Activated T-cell treated with anti-CD3 and anti-CD28 coated beads, Interleukin-2, amount 50 U/mL, for 72 hours (primary cell): ENCODE measurements at regions not wholly inside any gene's neighbourhood (a gene's known extent, or its start where the extent isn't known, plus 50 kb on each side); places are given as distances from the start of the nearest gene placed in this dataset.

Source experiments
- ATAC-seq, 2 donors: fragments of 150-1000 bp; cut with Tn5 transposase; replicated peaks in 1 of 2; 2 replicates each; pipeline ENCODE4 v1.10.0; 2021; ENCODE audit warnings: moderate library complexity in 2 of 2, mild to moderate bottlenecking in 1 of 2
- DNase-seq, 2 donors: peaks; one replicate each; pipeline ENCODE4 v3.0.0; 2021 to 2022; ENCODE audit warnings: mixed read lengths in 1 of 2
- H3K27ac Mint-ChIP-seq: one replicate; pipeline ENCODE4 v1.8.0; 2022; ENCODE audit warnings: mild to moderate bottlenecking, moderate library complexity, mixed read lengths
- H3K27me3 Mint-ChIP-seq: one replicate; pipeline ENCODE4 v1.8.0; 2022; ENCODE audit warnings: low read depth, mixed read lengths
- H3K36me3 Mint-ChIP-seq, 2 donors: one replicate each; pipeline ENCODE4 v1.8.0; 2022; ENCODE audit warnings: mixed read lengths in 2 of 2, mild to moderate bottlenecking in 1 of 2; ENCODE audit not compliant: insufficient read depth in 2 of 2
- H3K4me1 Mint-ChIP-seq: one replicate; pipeline ENCODE4 v1.8.0; 2022; ENCODE audit warnings: low read depth, mixed read lengths
- H3K4me3 Mint-ChIP-seq, 2 donors: one replicate each; pipeline ENCODE4 v1.8.0; 2022; ENCODE audit warnings: mild to moderate bottlenecking in 2 of 2, mixed read lengths in 2 of 2, moderate library complexity in 2 of 2
- H3K9me3 Mint-ChIP-seq, 2 donors: one replicate each; pipeline ENCODE4 v1.8.0; 2022; ENCODE audit warnings: mixed read lengths in 2 of 2

GRCh38 chr17:70343114-70343513 lies 173.8 kb downstream of the KCNJ2 start:
- Mint-ChIP-seq H3K36me3 (no peaks in the 10 kb centered on the region), H3K9me3 (peaks cover 0 to 2% of the 10 kb centered on the region in 2 donors), H3K27me3 (no peaks in the 10 kb centered on the region), H3K4me3 (peak overlapping the region in 1 of 2 donors; percentile 38), H3K27ac (peak overlapping the region; percentile 11), H3K4me1 (peaks cover 19% of the 10 kb centered on the region)
- no peak for ATAC-seq
- no peak for DNase-seq

GRCh38 chr17:70344386-70345060 lies 175.2 kb downstream of the KCNJ2 start:
- peak overlapping the region; percentile 69 to 89 for H3K4me3 Mint-ChIP-seq
- peak; percentile 62 to 73 for ATAC-seq

GRCh38 chr17:70345061-70345460 lies 175.7 kb downstream of the KCNJ2 start:
- no peak overlapping the region for H3K27ac Mint-ChIP-seq
- ATAC-seq: no peak
- H3K9me3 Mint-ChIP-seq: peaks cover 0 to 2% of the 10 kb centered on the region in 2 donors
- H3K4me1 Mint-ChIP-seq: peaks cover 19% of the 10 kb centered on the region
- H3K4me3 Mint-ChIP-seq: peak overlapping the region; percentile 69 to 89
- DNase-seq: no peak
- H3K36me3 Mint-ChIP-seq: no peaks in the 10 kb centered on the region
- no peaks in the 10 kb centered on the region for H3K27me3 Mint-ChIP-seq

More at GRCh38 chr17:70344386-70345060, 175.2 kb downstream of the KCNJ2 start:
- H3K27ac Mint-ChIP-seq: peak overlapping the region; percentile 94
- DNase-seq: no peak
- H3K27me3 Mint-ChIP-seq: no peaks in the 10 kb centered on the region
- no peaks in the 10 kb centered on the region for H3K36me3 Mint-ChIP-seq
- H3K9me3 Mint-ChIP-seq: peaks cover 0 to 2% of the 10 kb centered on the region in 2 donors
- peaks cover 19% of the 10 kb centered on the region for H3K4me1 Mint-ChIP-seq

GRCh38 chr17:70352834-70353233 lies 183.5 kb downstream of the KCNJ2 start:
- Mint-ChIP-seq H3K9me3 (peaks cover 0 to 5% of the 10 kb centered on the region in 2 donors), H3K4me1 (no peaks in the 10 kb centered on the region), H3K27me3 (no peaks in the 10 kb centered on the region), H3K27ac (no peak overlapping the region), H3K4me3 (no peak overlapping the region), H3K36me3 (no peaks in the 10 kb centered on the region)
- DNase-seq: no peak
- ATAC-seq: no peak

GRCh38 chr17:70353408-70354092 lies 184.2 kb downstream of the KCNJ2 start:
- no peak overlapping the region for H3K4me3 Mint-ChIP-seq
- H3K36me3 Mint-ChIP-seq: no peaks in the 10 kb centered on the region
- no peaks in the 10 kb centered on the region for H3K4me1 Mint-ChIP-seq
- no peak for ATAC-seq
- DNase-seq: no peak
- H3K27ac Mint-ChIP-seq: no peak overlapping the region
- peaks cover 0 to 5% of the 10 kb centered on the region in 2 donors for H3K9me3 Mint-ChIP-seq
- no peaks in the 10 kb centered on the region for H3K27me3 Mint-ChIP-seq

- DNase-seq (no peak), ATAC-seq (no peak)
- no peak overlapping the region for H3K4me3 Mint-ChIP-seq
- no peaks in the 10 kb centered on the region for H3K36me3 Mint-ChIP-seq
- H3K9me3 Mint-ChIP-seq: peaks cover 0 to 5% of the 10 kb centered on the region in 2 donors
- H3K4me1 Mint-ChIP-seq: no peaks in the 10 kb centered on the region
- no peaks in the 10 kb centered on the region for H3K27me3 Mint-ChIP-seq
- no peak overlapping the region for H3K27ac Mint-ChIP-seq
Observed at GRCh38 chr17:70355185-70355584, 185.9 kb downstream of the KCNJ2 start.

GRCh38 chr17:70357190-70357589 lies 187.9 kb downstream of the KCNJ2 start:
- H3K4me1 Mint-ChIP-seq: no peaks in the 10 kb centered on the region
- ATAC-seq: no peak
- H3K4me3 Mint-ChIP-seq: no peak overlapping the region
- H3K27ac Mint-ChIP-seq: no peak overlapping the region
- no peak for DNase-seq
- no peaks in the 10 kb centered on the region for H3K27me3 Mint-ChIP-seq
- H3K9me3 Mint-ChIP-seq: peaks cover 3 to 6% of the 10 kb centered on the region in 2 donors
- peaks cover 0 to 1% of the 10 kb centered on the region in 2 donors for H3K36me3 Mint-ChIP-seq

GRCh38 chr17:70365091-70365583 lies 195.8 kb downstream of the KCNJ2 start:
- H3K4me1 Mint-ChIP-seq: no peaks in the 10 kb centered on the region
- no peaks in the 10 kb centered on the region for H3K27me3 Mint-ChIP-seq
- H3K4me3 Mint-ChIP-seq: no peak overlapping the region
- peaks cover 3% of the 10 kb centered on the region in 2 donors for H3K9me3 Mint-ChIP-seq
- peaks cover 0 to 1% of the 10 kb centered on the region in 2 donors for H3K36me3 Mint-ChIP-seq
- DNase-seq (no peak), ATAC-seq (peak in 1 of 2 donors; percentile 11)
- no peak overlapping the region for H3K27ac Mint-ChIP-seq

GRCh38 chr17:70366386-70366785 lies 197.1 kb downstream of the KCNJ2 start:
- Mint-ChIP-seq H3K36me3 (no peaks in the 10 kb centered on the region), H3K9me3 (peaks cover 0 to 1% of the 10 kb centered on the region in 2 donors), H3K27me3 (no peaks in the 10 kb centered on the region), H3K4me1 (no peaks in the 10 kb centered on the region), H3K27ac (no peak overlapping the region), H3K4me3 (no peak overlapping the region)
- DNase-seq (no peak), ATAC-seq (no peak)

- Mint-ChIP-seq H3K4me1 (no peaks in the 10 kb centered on the region), H3K27ac (peak overlapping the region; percentile 48), H3K9me3 (peaks cover 0 to 1% of the 10 kb centered on the region in 2 donors), H3K4me3 (no peak overlapping the region), H3K27me3 (no peaks in the 10 kb centered on the region), H3K36me3 (no peaks in the 10 kb centered on the region)
- DNase-seq (no peak), ATAC-seq (no peak)
Observed at GRCh38 chr17:70368011-70368410, 198.7 kb downstream of the KCNJ2 start.

GRCh38 chr17:70369391-70369790 lies 200.1 kb downstream of the KCNJ2 start:
- Mint-ChIP-seq H3K4me3 (no peak overlapping the region), H3K27me3 (no peaks in the 10 kb centered on the region), H3K9me3 (peaks cover 2 to 4% of the 10 kb centered on the region in 2 donors), H3K4me1 (no peaks in the 10 kb centered on the region), H3K27ac (no peak overlapping the region), H3K36me3 (no peaks in the 10 kb centered on the region)
- ATAC-seq (no peak), DNase-seq (no peak)

GRCh38 chr17:70370816-70371215 lies 201.5 kb downstream of the KCNJ2 start:
- Mint-ChIP-seq H3K36me3 (no peaks in the 10 kb centered on the region), H3K4me1 (no peaks in the 10 kb centered on the region), H3K9me3 (peaks cover 2 to 4% of the 10 kb centered on the region in 2 donors), H3K27ac (no peak overlapping the region), H3K27me3 (peaks cover under 1% of the 10 kb centered on the region), H3K4me3 (no peak overlapping the region)
- ATAC-seq (no peak), DNase-seq (no peak)

GRCh38 chr17:70373369-70373768 lies 204.0 kb downstream of the KCNJ2 start:
- Mint-ChIP-seq H3K4me3 (no peak overlapping the region), H3K27me3 (peaks cover 4% of the 10 kb centered on the region), H3K27ac (no peak overlapping the region), H3K36me3 (no peaks in the 10 kb centered on the region), H3K4me1 (no peaks in the 10 kb centered on the region), H3K9me3 (peaks cover 2 to 3% of the 10 kb centered on the region in 2 donors)
- no peak for DNase-seq
- ATAC-seq: no peak
